ENCODE measurements at regions not wholly inside any gene's neighbourhood (a gene's known extent, or its start where the extent isn't known, plus 50 kb on each side); places are given as distances from the start of the nearest gene placed in this dataset.

DNA sequence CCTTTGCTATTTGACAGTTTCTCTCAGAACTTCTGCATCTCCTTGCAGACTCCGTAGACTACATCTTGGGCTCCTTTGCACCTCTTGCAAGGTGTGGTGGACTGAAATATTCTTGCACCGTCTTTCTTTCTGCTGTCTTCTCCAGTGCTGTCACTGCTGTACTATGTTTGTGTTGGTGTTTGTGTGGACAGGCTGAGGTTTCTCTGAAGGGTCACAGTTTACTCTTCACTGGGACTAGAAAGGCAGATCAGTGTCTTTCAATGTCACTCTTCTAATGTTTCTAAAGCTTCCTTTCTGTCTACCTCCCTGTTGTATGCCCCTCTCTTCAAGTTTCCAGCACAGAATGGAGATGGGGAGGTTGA lies 410.0 kb upstream of the CD180 start:
- Histone ChIP-seq H3K27me3 (ENCODE audit: control insufficient read depth in 3 of 3, insufficient read depth in 3 of 3, low read depth in 1 of 3, low read length in 3 of 3) (no peaks in the 10 kb centered on the region), H3K36me3 (replicated peaks in 1 of 2; ENCODE audit: control insufficient read depth in 2 of 2, insufficient read depth in 2 of 2, low read length in 2 of 2) (no peaks in the 10 kb centered on the region), H3K4me3 (ENCODE audit: low read length in 2 of 2) (no peak overlapping the region), H4K8ac (ENCODE audit: low read depth, low read length) (no peak overlapping the region), H3K9me3 (replicated peaks in 1 of 2; ENCODE audit: control insufficient read depth in 2 of 2, insufficient read depth in 1 of 2, low read depth in 1 of 2, low read length in 2 of 2) (peaks cover 0 to 2% of the 10 kb centered on the region in 2 donors), H4K91ac (ENCODE audit: low read depth, low read length, poor library complexity) (no peak overlapping the region), H3K14ac (ENCODE audit: low read length) (no peak overlapping the region), H2BK5ac (ENCODE audit: low read length) (no peak overlapping the region), H3K27ac (replicated peaks; ENCODE audit: low read length) (no peak overlapping the region), H3K18ac (ENCODE audit: low read length) (no peak overlapping the region), H3K9ac (ENCODE audit: low read depth, low read length, poor library complexity) (no peak overlapping the region), H2AK5ac (ENCODE audit: low read depth, low read length) (no peak overlapping the region), H3K4me2 (ENCODE audit: insufficient read depth, low read length, poor library complexity, severe bottlenecking) (no peak overlapping the region), H2BK15ac (ENCODE audit: low read length) (no peak overlapping the region), H3K23ac (ENCODE audit: low read depth, low read length, poor library complexity) (no peak overlapping the region), H3K4me1 (ENCODE audit: control insufficient read depth in 2 of 2, insufficient read depth in 1 of 2, low read depth in 1 of 2, low read length in 2 of 2) (no peaks in the 10 kb centered on the region), H2BK120ac (ENCODE audit: low read depth, low read length) (no peak overlapping the region), H3K79me1 (ENCODE audit: low read depth, low read length) (no peaks in the 10 kb centered on the region), H3K4ac (ENCODE audit: low read length) (no peak overlapping the region), H2AFZ (ENCODE audit: low read length) (no peak overlapping the region), H2BK12ac (ENCODE audit: low read length) (no peak overlapping the region)
- DNase-seq (ENCODE audit: low spot score) = no peak
- WGBS, 2 donors (ENCODE audit: extremely low coverage in 2 of 2, insufficient read length in 2 of 2, insufficient replicate concordance in 1 of 2) = no CpG with 5 or more reads among the region's 2 CpGs

DNA sequence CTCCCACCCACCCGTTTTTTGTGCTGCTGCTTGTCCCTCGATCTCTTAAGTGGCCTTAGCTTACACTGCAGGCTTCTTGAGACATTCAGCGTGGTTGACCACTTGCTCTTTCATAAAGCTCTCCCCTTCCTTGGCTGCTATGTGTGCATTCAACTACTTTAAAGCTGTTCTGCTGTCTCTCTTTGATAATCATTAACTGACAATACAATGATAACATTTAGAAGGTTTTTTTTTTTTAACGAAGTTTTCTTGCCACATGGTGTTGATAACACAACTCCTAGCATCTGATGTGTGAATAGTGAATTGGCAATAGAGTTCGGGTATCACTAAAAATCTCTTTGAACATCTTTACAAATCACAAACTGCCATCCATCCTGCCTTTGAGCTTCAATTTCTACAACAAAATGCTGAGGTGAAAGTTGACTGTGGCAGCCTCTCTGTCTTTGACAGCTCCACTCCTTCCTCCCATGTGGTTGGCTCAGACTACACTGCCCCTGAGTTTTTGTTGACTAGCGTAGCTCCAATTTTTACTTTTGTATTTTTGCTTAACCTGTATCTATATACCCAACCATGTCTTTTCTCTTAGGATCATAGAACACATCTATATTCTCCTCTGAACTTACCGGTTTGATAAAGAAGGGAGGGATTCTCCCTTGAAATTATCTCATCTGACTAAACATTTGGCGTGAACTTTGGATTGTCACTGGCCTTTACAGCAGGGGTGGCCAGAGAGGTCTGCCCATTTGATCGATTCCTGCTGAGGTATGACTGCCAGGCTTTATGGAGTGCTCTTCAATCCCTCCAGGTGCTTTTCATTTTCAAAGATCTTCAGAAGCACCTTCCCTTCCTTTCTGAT lies 409.4 kb upstream of the CD180 start:
- Histone ChIP-seq H3K9me3 (replicated peaks in 1 of 2; ENCODE audit: control insufficient read depth in 2 of 2, insufficient read depth in 1 of 2, low read depth in 1 of 2, low read length in 2 of 2) (peaks cover 0 to 2% of the 10 kb centered on the region in 2 donors), H2AK5ac (ENCODE audit: low read depth, low read length) (no peak overlapping the region), H3K23ac (ENCODE audit: low read depth, low read length, poor library complexity) (no peak overlapping the region), H3K4ac (ENCODE audit: low read length) (no peak overlapping the region), H3K9ac (ENCODE audit: low read depth, low read length, poor library complexity) (no peak overlapping the region), H3K18ac (ENCODE audit: low read length) (no peak overlapping the region), H3K4me3 (ENCODE audit: low read length in 2 of 2) (no peak overlapping the region), H3K79me1 (ENCODE audit: low read depth, low read length) (no peaks in the 10 kb centered on the region), H3K36me3 (replicated peaks in 1 of 2; ENCODE audit: control insufficient read depth in 2 of 2, insufficient read depth in 2 of 2, low read length in 2 of 2) (no peaks in the 10 kb centered on the region), H2BK5ac (ENCODE audit: low read length) (no peak overlapping the region), H4K91ac (ENCODE audit: low read depth, low read length, poor library complexity) (no peak overlapping the region), H3K4me2 (ENCODE audit: insufficient read depth, low read length, poor library complexity, severe bottlenecking) (no peak overlapping the region), H3K14ac (ENCODE audit: low read length) (no peak overlapping the region), H3K27ac (replicated peaks; ENCODE audit: low read length) (no peak overlapping the region), H2AFZ (ENCODE audit: low read length) (no peak overlapping the region), H2BK120ac (ENCODE audit: low read depth, low read length) (no peak overlapping the region), H3K4me1 (ENCODE audit: control insufficient read depth in 2 of 2, insufficient read depth in 1 of 2, low read depth in 1 of 2, low read length in 2 of 2) (no peaks in the 10 kb centered on the region), H2BK12ac (ENCODE audit: low read length) (no peak overlapping the region), H2BK15ac (ENCODE audit: low read length) (no peak overlapping the region), H3K27me3 (ENCODE audit: control insufficient read depth in 3 of 3, insufficient read depth in 3 of 3, low read depth in 1 of 3, low read length in 3 of 3) (no peaks in the 10 kb centered on the region), H4K8ac (ENCODE audit: low read depth, low read length) (no peak overlapping the region)
- WGBS, 2 donors (ENCODE audit: extremely low coverage in 2 of 2, insufficient read length in 2 of 2, insufficient replicate concordance in 1 of 2) = no CpG with 5 or more reads among the region's 9 CpGs
- no peak for DNase-seq (ENCODE audit: low spot score)

DNA sequence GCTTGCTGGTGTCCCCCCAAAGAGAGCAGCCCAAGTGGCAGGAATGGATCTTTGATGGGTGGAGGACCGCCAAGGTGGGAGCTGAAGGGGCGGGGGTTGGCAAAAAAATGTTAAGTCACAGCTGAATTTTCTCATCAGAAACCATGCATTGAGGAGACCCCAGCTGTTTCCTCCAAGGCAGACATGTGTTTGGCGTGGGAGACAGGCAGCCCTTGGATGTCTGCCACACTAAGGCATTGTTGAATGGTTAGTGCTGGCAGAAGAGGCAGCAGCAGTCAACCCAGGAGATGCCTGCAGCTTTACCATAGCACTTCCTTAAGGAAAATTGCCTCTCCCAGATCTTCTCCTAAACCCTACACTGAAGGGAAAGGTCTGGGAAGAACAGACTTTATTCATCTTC lies 394.9 kb upstream of the CD180 start:
- no peak overlapping the region for H3K27ac ChIP-seq (replicated peaks; ENCODE audit: low read length)
- H3K4ac ChIP-seq (ENCODE audit: low read length) = no peak overlapping the region
- no peak overlapping the region for H4K91ac ChIP-seq (ENCODE audit: low read depth, low read length, poor library complexity)
- no peaks in the 10 kb centered on the region for H3K4me1 ChIP-seq (ENCODE audit: control insufficient read depth in 2 of 2, insufficient read depth in 1 of 2, low read depth in 1 of 2, low read length in 2 of 2)
- H2AK5ac ChIP-seq (ENCODE audit: low read depth, low read length) = no peak overlapping the region
- no peak overlapping the region for H3K14ac ChIP-seq (ENCODE audit: low read length)
- H3K36me3 ChIP-seq (replicated peaks in 1 of 2; ENCODE audit: control insufficient read depth in 2 of 2, insufficient read depth in 2 of 2, low read length in 2 of 2) = no peaks in the 10 kb centered on the region
- H3K4me3 ChIP-seq (ENCODE audit: low read length in 2 of 2) = no peak overlapping the region
- H3K18ac ChIP-seq (ENCODE audit: low read length) = no peak overlapping the region
- no peak overlapping the region for H3K4me2 ChIP-seq (ENCODE audit: insufficient read depth, low read length, poor library complexity, severe bottlenecking)
- H2BK5ac ChIP-seq (ENCODE audit: low read length) = no peak overlapping the region
- H2BK15ac ChIP-seq (ENCODE audit: low read length) = no peak overlapping the region
- H3K9me3 ChIP-seq (replicated peaks in 1 of 2; ENCODE audit: control insufficient read depth in 2 of 2, insufficient read depth in 1 of 2, low read depth in 1 of 2, low read length in 2 of 2) = no peaks in the 10 kb centered on the region
- H2BK120ac ChIP-seq (ENCODE audit: low read depth, low read length) = no peak overlapping the region
- WGBS, 2 donors (ENCODE audit: extremely low coverage in 2 of 2, insufficient read length in 2 of 2, insufficient replicate concordance in 1 of 2) = no CpG with 5 or more reads among the region's 3 CpGs
- no peak for DNase-seq (ENCODE audit: low spot score)
- H2AFZ ChIP-seq (ENCODE audit: low read length) = no peak overlapping the region
- no peak overlapping the region for H4K8ac ChIP-seq (ENCODE audit: low read depth, low read length)
- no peaks in the 10 kb centered on the region for H3K79me1 ChIP-seq (ENCODE audit: low read depth, low read length)
- no peak overlapping the region for H2BK12ac ChIP-seq (ENCODE audit: low read length)
- no peak overlapping the region for H3K9ac ChIP-seq (ENCODE audit: low read depth, low read length, poor library complexity)
- no peak overlapping the region for H3K23ac ChIP-seq (ENCODE audit: low read depth, low read length, poor library complexity)
- no peaks in the 10 kb centered on the region for H3K27me3 ChIP-seq (ENCODE audit: control insufficient read depth in 3 of 3, insufficient read depth in 3 of 3, low read depth in 1 of 3, low read length in 3 of 3)

DNA sequence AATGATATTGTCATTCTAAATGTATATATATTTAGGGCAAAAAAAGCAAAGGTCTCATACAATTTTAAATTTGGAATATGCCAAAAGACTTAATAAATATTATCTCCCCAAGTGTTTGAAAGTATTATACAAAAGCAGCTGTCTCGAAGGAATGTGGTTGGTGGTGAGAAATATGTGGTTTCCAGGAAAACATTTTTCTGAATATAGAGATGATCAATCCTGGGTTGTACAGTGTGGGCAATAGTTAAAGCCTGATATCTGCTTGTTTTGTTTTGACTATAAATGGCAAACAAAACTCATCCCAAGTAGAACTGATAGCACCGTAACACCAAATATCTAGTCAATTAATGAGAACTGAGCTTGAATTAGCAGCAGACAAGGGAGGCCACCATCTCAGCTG lies 391.8 kb upstream of the CD180 start:
- WGBS, 2 donors (ENCODE audit: extremely low coverage in 2 of 2, insufficient read length in 2 of 2, insufficient replicate concordance in 1 of 2) = no CpG with 5 or more reads among the region's 2 CpGs
- H3K4me1 ChIP-seq (ENCODE audit: control insufficient read depth in 2 of 2, insufficient read depth in 1 of 2, low read depth in 1 of 2, low read length in 2 of 2) = no peaks in the 10 kb centered on the region
- no peak overlapping the region for H3K18ac ChIP-seq (ENCODE audit: low read length)
- H4K8ac ChIP-seq (ENCODE audit: low read depth, low read length) = no peak overlapping the region
- H3K4me3 ChIP-seq (ENCODE audit: low read length in 2 of 2) = no peak overlapping the region
- H3K23ac ChIP-seq (ENCODE audit: low read depth, low read length, poor library complexity) = no peak overlapping the region
- H3K9ac ChIP-seq (ENCODE audit: low read depth, low read length, poor library complexity) = no peak overlapping the region
- H4K91ac ChIP-seq (ENCODE audit: low read depth, low read length, poor library complexity) = no peak overlapping the region
- H3K14ac ChIP-seq (ENCODE audit: low read length) = no peak overlapping the region
- no peak overlapping the region for H2BK120ac ChIP-seq (ENCODE audit: low read depth, low read length)
- H2BK12ac ChIP-seq (ENCODE audit: low read length) = no peak overlapping the region
- no peaks in the 10 kb centered on the region for H3K79me1 ChIP-seq (ENCODE audit: low read depth, low read length)
- H2BK5ac ChIP-seq (ENCODE audit: low read length) = no peak overlapping the region
- no peaks in the 10 kb centered on the region for H3K9me3 ChIP-seq (replicated peaks in 1 of 2; ENCODE audit: control insufficient read depth in 2 of 2, insufficient read depth in 1 of 2, low read depth in 1 of 2, low read length in 2 of 2)
- no peak overlapping the region for H3K27ac ChIP-seq (replicated peaks; ENCODE audit: low read length)
- H3K36me3 ChIP-seq (replicated peaks in 1 of 2; ENCODE audit: control insufficient read depth in 2 of 2, insufficient read depth in 2 of 2, low read length in 2 of 2) = no peaks in the 10 kb centered on the region
- no peak overlapping the region for H3K4ac ChIP-seq (ENCODE audit: low read length)
- H3K27me3 ChIP-seq (ENCODE audit: control insufficient read depth in 3 of 3, insufficient read depth in 3 of 3, low read depth in 1 of 3, low read length in 3 of 3) = no peaks in the 10 kb centered on the region
- no peak overlapping the region for H2AK5ac ChIP-seq (ENCODE audit: low read depth, low read length)
- H2AFZ ChIP-seq (ENCODE audit: low read length) = no peak overlapping the region
- H2BK15ac ChIP-seq (ENCODE audit: low read length) = no peak overlapping the region
- H3K4me2 ChIP-seq (ENCODE audit: insufficient read depth, low read length, poor library complexity, severe bottlenecking) = no peak overlapping the region
- no peak for DNase-seq (ENCODE audit: low spot score)
